ENCODE measurements at regions not wholly inside any gene's neighbourhood (a gene's known extent, or its start where the extent isn't known, plus 50 kb on each side); places are given as distances from the start of the nearest gene placed in this dataset.

- TF ChIP-seq EZH2phosphoT487 (conservative IDR thresholded peaks at IDR 0.05; ENCODE audit: low read length) (no peak), CTCF (IDR thresholded peaks at IDR 0.05; ENCODE audit: insufficient read depth, low read length, poor library complexity, severe bottlenecking) (no peak)
Measured at GRCh38 chrX:122566401-122566800, 617.7 kb upstream of the GRIA3 start.
